Retinal pigment epithelial cell (primary cell): ENCODE measurements at regions not wholly inside any gene's neighbourhood (a gene's known extent, or its start where the extent isn't known, plus 50 kb on each side); places are given as distances from the start of the nearest gene placed in this dataset.

Experiments
- DNase-seq: peaks from one replicate; pipeline ENCODE4 v3.0.0-alpha.2; 2010; ENCODE audit warnings: low read depth
- H3K4me3 ChIP-seq: 2 replicates; pipeline ENCODE4 v1.5.1; 2011; ENCODE audit warnings: mild to moderate bottlenecking, low read length, control low read depth, moderate library complexity
- TF ChIP-seq, protein P1 (sequence below): conservative IDR thresholded peaks from 2 replicates; pipeline ENCODE4 v1.5.1; 2011; ENCODE audit warnings: low read depth, low read length, control low read depth, inconsistent platforms

DNA sequence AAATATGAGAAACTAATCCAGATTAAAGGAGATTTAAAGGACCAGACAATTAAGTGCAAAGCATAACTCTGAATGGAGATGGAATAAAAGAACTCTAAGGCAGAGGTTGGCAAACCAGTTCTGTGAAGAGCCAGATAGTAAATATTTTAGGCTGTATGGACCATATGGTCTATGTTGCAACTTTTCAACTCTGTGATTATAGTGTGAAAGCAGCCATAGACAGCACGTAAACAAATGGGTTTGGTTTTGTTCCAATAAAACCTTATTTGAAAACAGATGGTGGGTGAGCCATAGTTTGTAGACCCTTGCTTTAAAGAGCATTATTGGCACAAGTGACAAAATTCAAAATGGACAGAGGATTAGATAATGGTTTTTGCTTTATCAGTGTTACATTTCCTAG is 884.1 kb downstream of the CCSER2 start:
- H3K4me3 ChIP-seq: no peak overlapping the region
- no peak for DNase-seq
- TF ChIP-seq, protein P1, sequence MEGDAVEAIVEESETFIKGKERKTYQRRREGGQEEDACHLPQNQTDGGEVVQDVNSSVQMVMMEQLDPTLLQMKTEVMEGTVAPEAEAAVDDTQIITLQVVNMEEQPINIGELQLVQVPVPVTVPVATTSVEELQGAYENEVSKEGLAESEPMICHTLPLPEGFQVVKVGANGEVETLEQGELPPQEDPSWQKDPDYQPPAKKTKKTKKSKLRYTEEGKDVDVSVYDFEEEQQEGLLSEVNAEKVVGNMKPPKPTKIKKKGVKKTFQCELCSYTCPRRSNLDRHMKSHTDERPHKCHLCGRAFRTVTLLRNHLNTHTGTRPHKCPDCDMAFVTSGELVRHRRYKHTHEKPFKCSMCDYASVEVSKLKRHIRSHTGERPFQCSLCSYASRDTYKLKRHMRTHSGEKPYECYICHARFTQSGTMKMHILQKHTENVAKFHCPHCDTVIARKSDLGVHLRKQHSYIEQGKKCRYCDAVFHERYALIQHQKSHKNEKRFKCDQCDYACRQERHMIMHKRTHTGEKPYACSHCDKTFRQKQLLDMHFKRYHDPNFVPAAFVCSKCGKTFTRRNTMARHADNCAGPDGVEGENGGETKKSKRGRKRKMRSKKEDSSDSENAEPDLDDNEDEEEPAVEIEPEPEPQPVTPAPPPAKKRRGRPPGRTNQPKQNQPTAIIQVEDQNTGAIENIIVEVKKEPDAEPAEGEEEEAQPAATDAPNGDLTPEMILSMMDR: no peak

DNA sequence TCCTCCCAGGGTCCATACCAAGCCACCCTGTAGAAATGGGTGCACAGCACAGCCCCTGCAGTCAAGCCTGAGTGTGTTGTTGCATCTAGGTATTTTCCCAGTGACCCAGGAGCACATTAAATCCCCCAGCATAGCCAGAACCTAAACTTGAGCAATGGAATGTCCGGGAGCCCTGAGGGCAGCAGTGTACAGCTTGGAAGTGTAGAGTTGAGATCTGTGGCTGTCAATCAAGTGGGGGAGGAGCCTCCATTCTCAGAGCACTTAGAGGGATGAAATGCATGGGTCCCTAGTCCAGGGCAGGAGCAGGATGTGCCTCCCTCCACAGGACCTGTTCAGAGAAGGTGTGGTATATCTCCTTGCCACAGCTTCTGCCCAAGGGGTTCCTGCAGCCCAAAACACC is 885.1 kb downstream of the CCSER2 start:
- DNase-seq: no peak
- H3K4me3 ChIP-seq: no peak overlapping the region
- TF ChIP-seq, protein P1: no peak

DNA sequence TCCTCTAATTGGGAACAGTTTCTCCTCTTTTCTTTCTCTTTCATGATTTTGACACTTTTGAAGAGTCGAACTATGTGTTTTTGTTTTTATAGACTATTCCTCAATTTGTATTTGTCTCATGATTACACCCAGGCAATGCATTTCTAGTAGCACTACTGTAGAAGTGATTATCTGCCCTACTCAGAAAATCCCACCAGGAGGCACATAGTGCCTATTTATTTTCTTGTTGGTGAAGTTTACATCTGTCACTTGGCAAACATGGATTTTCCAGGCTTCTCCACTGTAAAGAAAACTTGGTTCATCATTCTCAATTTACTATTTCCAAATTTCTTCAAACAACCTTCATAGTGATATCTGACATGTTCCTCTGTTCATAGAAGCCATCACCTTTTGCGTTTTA is 893.9 kb downstream of the CCSER2 start:
- TF ChIP-seq, protein P1: no peak
- no peak overlapping the region for H3K4me3 ChIP-seq
- DNase-seq: no peak

DNA sequence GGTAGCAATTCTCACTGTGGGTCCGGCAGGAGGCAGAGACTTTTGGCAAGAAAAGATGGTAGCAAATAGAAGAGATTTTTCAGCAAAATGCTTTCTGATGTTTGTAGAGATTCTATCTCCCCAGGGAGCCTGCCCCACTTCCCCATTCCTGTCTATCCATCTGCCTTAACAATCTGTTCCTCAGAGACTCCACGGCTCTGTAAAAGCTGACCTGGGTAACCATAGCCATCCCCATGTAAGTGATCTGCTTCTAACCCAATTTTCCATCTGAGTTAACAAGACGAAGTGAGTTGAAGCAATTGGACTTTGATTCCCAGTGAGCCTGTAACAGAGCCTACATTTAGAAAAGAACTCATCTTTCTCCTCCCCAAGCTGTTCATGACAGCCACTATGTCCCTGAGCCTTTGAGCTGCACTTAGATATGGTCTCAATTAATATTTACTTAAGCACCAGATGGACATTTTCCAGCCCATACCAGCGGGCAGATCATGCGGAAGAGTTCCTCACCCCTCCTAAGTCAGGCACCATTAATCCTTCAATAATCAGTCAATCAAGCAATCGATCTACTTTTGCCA is 896.1 kb downstream of the CCSER2 start:
- DNase-seq: no peak
- H3K4me3 ChIP-seq: no peak overlapping the region
- TF ChIP-seq, protein P1: no peak

DNA sequence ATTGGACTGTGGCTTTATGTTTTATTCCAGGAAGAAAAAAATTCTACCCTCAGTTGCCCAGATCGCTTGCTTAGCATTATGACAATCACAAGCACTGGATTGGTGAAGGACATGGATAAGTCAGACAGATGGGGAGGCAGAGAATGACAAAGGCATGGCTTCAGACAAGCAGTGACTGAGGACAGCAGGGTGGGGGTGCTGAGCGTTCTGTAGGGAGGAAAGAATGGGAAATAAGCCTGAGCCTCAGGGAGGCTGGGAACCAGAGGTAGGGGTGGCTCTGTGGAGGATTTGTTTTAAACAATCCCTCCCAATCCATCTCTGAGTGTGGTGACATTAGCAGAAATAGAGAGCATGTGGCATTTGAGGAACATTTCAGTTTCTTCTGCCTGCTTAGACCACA is 896.9 kb downstream of the CCSER2 start:
- TF ChIP-seq, protein P1: no peak
- H3K4me3 ChIP-seq: no peak overlapping the region
- no peak for DNase-seq

DNA sequence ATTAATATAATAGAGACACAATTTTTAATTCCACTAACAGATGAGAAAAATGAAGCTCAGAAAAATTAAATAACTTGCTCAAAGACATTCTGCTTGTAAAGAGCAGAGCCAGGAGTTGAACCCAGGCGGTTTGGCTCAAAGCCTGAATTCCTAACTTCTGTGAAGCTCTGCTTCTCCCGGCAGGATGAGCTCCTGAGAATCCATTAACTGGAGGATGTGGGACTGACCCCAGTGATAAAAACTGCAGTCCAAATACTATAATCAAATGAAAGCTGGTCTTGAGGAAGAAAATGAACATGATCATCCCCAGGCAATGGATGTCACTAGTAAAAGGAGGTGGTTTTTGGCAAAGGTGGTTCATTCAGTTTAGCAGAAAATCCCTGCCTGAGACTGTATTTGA is 898.2 kb downstream of the CCSER2 start:
- H3K4me3 ChIP-seq: no peak overlapping the region
- no peak for DNase-seq
- TF ChIP-seq, protein P1: no peak

DNA sequence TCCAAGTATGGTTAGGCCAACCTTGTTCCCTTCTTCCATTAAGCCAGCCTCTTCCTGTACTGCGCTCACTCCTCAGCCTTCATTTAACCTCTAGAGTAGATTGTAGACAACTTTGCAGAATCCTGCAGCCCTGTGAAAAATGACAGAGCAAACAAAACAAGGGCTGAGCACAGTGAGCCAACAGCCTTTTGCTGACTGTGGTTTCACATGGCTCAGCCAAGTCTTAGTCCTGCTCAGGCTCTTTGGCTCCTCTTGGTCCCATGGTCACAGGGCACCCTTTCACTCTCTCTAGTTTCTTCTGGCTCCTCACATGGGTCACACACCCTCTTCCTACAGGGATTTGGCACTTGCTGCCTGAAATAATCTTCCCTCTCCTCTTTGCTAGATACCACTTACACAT is 900.3 kb downstream of the CCSER2 start:
- DNase-seq: no peak
- H3K4me3 ChIP-seq: no peak overlapping the region
- TF ChIP-seq, protein P1: no peak
